GM12878 (cell line): ENCODE measurements at regions not wholly inside any gene's neighbourhood (a gene's known extent, or its start where the extent isn't known, plus 50 kb on each side); places are given as distances from the start of the nearest gene placed in this dataset.
A peak's percentile ranks its signal among the peaks of the same experiment; 100 is the strongest.

Experiments used
- ATAC-seq: fragments of 200-7000 bp; cut with Tn5 transposase; 3 replicates; pipeline ENCODE4 v1.9.1; 2020; ENCODE audit warnings: mild to moderate bottlenecking, moderate library complexity
- BruUV-seq: library from RNA; stranded (reverse); fragments of 400-500 nt; replicated peaks from 2 replicates; lab custom pipeline; 2021; lab: Mats Ljungman, UMichigan
- CTCF ChIA-PET: fragments of 300-600 bp; sonication (Branson Sonifier 250); formaldehyde crosslinking; extraction: SDS; loops from one replicate; lab custom pipeline; 2021; ENCODE audit warnings: inconsistent platforms; lab: Yijun Ruan, JAX
- POLR2A ChIA-PET: fragments of 350-600 bp; formaldehyde crosslinking; extraction: SDS; loops from one replicate; lab custom pipeline; 2021; ENCODE audit warnings: inconsistent platforms; lab: Charles Lee
- RAD21 ChIA-PET: fragments of 300-600 bp; sonication (Branson Sonifier 250); formaldehyde crosslinking; loops from one replicate; lab custom pipeline; 2023; ENCODE audit warnings: antibody characterized with exemption; ENCODE audit not compliant: unreplicated experiment; lab: Charles Lee
- SMC1A ChIA-PET: fragments of 300-600 bp; sonication (Branson Sonifier 250); formaldehyde crosslinking; loops from one replicate; lab custom pipeline; 2023; ENCODE audit not compliant: unreplicated experiment, uncharacterized antibody; lab: Charles Lee
- DNase-seq: peaks from one replicate; pipeline ENCODE4 v3.0.0-alpha.2; 2011; ENCODE audit warnings: low read depth, low spot score
- FAIRE-seq: peaks from 3 replicates; lab custom pipeline; 2011; peaks lifted over from hg19 to GRCh38; lab: Jason Lieb, UNC
- H2AFZ ChIP-seq: 2 replicates; pipeline ENCODE4 v1.6.0; 2011; ENCODE audit warnings: low read depth, low read length, control low read depth; ENCODE audit not compliant: control insufficient read depth
- H3K27ac ChIP-seq: 2 replicates; pipeline ENCODE4 v1.5.1; 2011; ENCODE audit warnings: control low read depth; ENCODE audit not compliant: control insufficient read depth, insufficient read depth
- H3K27me3 ChIP-seq, 2 experiments: replicated peaks in 1 of 2; 2 replicates each; pipeline versions ENCODE4 v1.6.0 to v1.6.1; 2011; ENCODE audit warnings: low read length in 1 of 2; ENCODE audit not compliant: control insufficient read depth in 2 of 2, insufficient read depth in 2 of 2
- H3K36me3 ChIP-seq, 2 experiments: 2 replicates each; pipeline ENCODE4 v1.5.1; 2011; ENCODE audit warnings: low read length in 1 of 2; ENCODE audit not compliant: control insufficient read depth in 2 of 2, insufficient read depth in 2 of 2
- H3K4me1 ChIP-seq: 2 replicates; pipeline ENCODE4 v1.6.1; 2011; ENCODE audit warnings: mild to moderate bottlenecking, low read length, moderate library complexity, mixed read lengths; ENCODE audit not compliant: control insufficient read depth, insufficient read depth
- H3K4me2 ChIP-seq: 2 replicates; pipeline ENCODE4 v1.6.0; 2011; ENCODE audit warnings: control low read depth; ENCODE audit not compliant: control insufficient read depth, insufficient read depth
- H3K4me3 ChIP-seq: fragments of 200-600 bp; sonication (generic); 2 replicates; pipeline ENCODE4 v1.5.1; 2016
- H3K79me2 ChIP-seq: 2 replicates; pipeline ENCODE4 v1.6.0; 2011; ENCODE audit warnings: low read length; ENCODE audit not compliant: control insufficient read depth, insufficient read depth
- H3K9ac ChIP-seq: 2 replicates; pipeline ENCODE4 v1.8.0; 2011; ENCODE audit warnings: low read length, control low read depth, mixed read lengths; ENCODE audit not compliant: control insufficient read depth, insufficient read depth
- H3K9me3 ChIP-seq: replicated peaks from 3 replicates; pipeline ENCODE4 v1.5.1; 2011; ENCODE audit warnings: mild to moderate bottlenecking, low read length; ENCODE audit not compliant: control insufficient read depth, insufficient read depth
- H4K20me1 ChIP-seq: 2 replicates; pipeline ENCODE4 v1.6.0; 2011; ENCODE audit not compliant: control insufficient read depth, insufficient read depth
- JUND ChIP-seq: IDR thresholded peaks from 2 replicates; pipeline ENCODE4 v1.6.1; 2012; ENCODE audit warnings: low read depth, mild to moderate bottlenecking, low read length, improper control_type of control experiment, moderate library complexity
- NR2F1 ChIP-seq: fragments of 450-650 bp; conservative IDR thresholded peaks from 2 replicates; pipeline ENCODE4 v1.6.1; 2017; ENCODE audit warnings: mild to moderate bottlenecking
- SMAD5 ChIP-seq: IDR thresholded peaks from 2 replicates; pipeline ENCODE4 v1.6.1; 2016; ENCODE audit warnings: antibody characterized with exemption, low read depth
- TCF12 ChIP-seq: IDR thresholded peaks from 2 replicates; pipeline ENCODE4 v1.6.1; 2011; ENCODE audit warnings: low read depth, mild to moderate bottlenecking, low read length
- ZNF207 ChIP-seq: fragments of 450-650 bp; IDR thresholded peaks from 2 replicates; pipeline ENCODE4 v1.6.1; 2014; ENCODE audit warnings: antibody characterized with exemption, mild to moderate bottlenecking, borderline replicate concordance
- WGBS: methylation state at CpG from one replicate; pipeline ENCODE4 v1.1.6; 2016; ENCODE audit warnings: low lambda C conversion rate; ENCODE audit not compliant: insufficient replicate concordance, insufficient coverage; ENCODE audit errors: missing lambda C conversion rate; 5-methylcytosine and 5-hydroxymethylcytosine counted together
- in situ Hi-C: fragments of 300-500 bp; cut with MboI; formaldehyde crosslinking; loops from 9 replicates; pipeline ENCODE4 v1.14.3; 2018; ENCODE audit warnings: mixed read lengths
- intact Hi-C: fragments of 100-400 bp; cut with micrococcal nuclease; formaldehyde crosslinking; loops from one replicate; pipeline ENCODE4 v1.14.2; 2022; ENCODE audit not compliant: unreplicated experiment
- TF ChIP-seq, protein P1 (sequence below): fragments of 450-650 bp; IDR thresholded peaks from 2 replicates; pipeline ENCODE4 v1.6.1; 2017; ENCODE audit warnings: borderline replicate concordance
- TF ChIP-seq, protein P2 (sequence below): IDR thresholded peaks from 2 replicates; pipeline ENCODE4 v1.6.1; 2011; ENCODE audit warnings: borderline replicate concordance, low read depth, mild to moderate bottlenecking, moderate library complexity, low read length; ENCODE audit not compliant: insufficient read depth, poor library complexity, severe bottlenecking
- TF ChIP-seq, protein P3 (sequence below): fragments of 450-650 bp; IDR thresholded peaks from 2 replicates; pipeline ENCODE4 v1.6.1; 2017; ENCODE audit warnings: antibody characterized with exemption, mild to moderate bottlenecking, moderate library complexity
- TF ChIP-seq, protein P4 (sequence below): IDR thresholded peaks from 2 replicates; pipeline ENCODE4 v1.6.1; 2011; ENCODE audit warnings: mild to moderate bottlenecking, low read depth, low read length, moderate library complexity; ENCODE audit not compliant: insufficient replicate concordance

DNA sequence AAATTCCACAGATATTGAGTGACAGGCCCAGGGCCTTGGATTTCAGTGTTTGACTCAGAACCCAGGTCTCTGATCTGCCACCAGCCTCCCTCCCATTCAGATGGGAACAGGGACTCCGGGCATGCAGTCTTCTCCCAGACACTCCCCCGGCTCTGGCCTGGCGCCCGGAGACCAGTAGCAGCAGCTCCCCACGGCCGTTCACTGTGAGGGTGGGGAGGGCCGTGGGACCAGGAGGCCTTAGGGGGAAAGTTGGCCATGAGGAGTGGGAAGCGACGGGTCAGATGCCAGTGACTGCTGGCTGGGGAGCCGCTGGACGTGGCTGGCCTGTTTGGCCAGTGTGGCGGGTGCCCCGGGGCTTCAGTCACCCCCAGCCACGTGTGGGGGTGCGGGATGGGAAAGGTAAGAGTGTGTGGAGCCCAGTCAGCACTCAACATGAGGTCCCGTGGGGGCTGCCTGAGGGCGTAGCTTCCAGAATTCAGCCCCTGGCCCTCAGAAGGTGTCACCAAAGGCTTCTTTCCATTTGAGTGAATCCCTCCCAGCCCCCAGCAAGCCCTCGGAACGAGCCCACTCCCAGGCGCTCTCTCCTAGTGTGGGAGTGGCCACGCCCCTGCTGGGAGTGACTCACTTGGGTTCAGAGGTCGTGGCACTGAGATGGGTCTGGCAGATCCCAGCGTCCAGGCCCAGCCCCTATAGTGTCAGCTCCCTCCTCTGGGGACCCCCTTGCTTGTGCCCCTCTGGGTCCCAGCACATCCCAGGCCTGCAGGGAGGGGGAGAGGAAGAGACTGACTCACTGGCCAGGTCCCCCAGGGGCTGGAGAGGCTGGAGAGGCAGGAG, 309.4 kb downstream of the SEC14L1 start (continued):
- TF ChIP-seq, protein P1, sequence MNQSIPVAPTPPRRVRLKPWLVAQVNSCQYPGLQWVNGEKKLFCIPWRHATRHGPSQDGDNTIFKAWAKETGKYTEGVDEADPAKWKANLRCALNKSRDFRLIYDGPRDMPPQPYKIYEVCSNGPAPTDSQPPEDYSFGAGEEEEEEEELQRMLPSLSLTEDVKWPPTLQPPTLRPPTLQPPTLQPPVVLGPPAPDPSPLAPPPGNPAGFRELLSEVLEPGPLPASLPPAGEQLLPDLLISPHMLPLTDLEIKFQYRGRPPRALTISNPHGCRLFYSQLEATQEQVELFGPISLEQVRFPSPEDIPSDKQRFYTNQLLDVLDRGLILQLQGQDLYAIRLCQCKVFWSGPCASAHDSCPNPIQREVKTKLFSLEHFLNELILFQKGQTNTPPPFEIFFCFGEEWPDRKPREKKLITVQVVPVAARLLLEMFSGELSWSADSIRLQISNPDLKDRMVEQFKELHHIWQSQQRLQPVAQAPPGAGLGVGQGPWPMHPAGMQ: no peak
- TF ChIP-seq, protein P2, sequence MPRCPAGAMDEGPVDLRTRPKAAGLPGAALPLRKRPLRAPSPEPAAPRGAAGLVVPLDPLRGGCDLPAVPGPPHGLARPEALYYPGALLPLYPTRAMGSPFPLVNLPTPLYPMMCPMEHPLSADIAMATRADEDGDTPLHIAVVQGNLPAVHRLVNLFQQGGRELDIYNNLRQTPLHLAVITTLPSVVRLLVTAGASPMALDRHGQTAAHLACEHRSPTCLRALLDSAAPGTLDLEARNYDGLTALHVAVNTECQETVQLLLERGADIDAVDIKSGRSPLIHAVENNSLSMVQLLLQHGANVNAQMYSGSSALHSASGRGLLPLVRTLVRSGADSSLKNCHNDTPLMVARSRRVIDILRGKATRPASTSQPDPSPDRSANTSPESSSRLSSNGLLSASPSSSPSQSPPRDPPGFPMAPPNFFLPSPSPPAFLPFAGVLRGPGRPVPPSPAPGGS: no peak
- TF ChIP-seq ZNF207: no peak

DNA sequence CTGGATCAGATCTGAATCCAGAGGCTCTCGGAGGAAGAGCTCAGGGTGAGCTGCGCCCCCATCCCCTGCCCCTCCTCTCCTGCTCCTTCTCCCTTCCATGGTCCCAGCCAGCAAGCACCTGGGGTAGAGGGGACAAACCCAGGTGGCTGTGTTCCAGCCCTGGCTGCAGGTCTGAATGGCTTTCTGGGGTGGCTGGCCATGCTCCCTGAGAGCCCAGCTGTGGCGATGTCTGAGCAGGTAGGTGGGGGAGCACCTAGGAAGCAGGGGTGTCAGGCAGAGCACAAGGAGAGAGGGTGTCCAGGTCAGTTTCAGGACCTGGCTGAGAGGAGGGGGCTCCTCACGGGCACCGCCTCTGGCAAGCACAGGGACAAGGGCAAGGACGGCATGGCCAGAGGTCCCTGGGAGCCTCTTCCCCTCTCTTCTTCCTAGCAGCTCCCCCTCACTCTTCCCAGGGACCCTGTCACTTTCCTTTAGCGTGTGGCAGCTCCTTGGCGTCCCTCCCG, 310.0 kb downstream of the SEC14L1 start:
- no peak for DNase-seq
- RAD21 ChIA-PET: interaction anchor here (1.4 to 6.8 kb wide), 9 partner anchors 9 to 126 kb away, joined by 3 to 102 read pairs (median 16); no protein-coding TSS in a partner anchor
- in situ Hi-C loops (loop anchor here (10.0 to 25.0 kb wide), 2 partner anchors 704 to 1188 kb away; partner anchors contain the start of gene UBALD2), intact Hi-C loops (no loop called here)
- CTCF ChIA-PET: interaction anchor here (0.8 to 6.4 kb wide), 6 partner anchors 9 to 128 kb away, joined by 3 to 53 read pairs (median 4); no protein-coding TSS in a partner anchor
- WGBS: 0% methylated on average over 8 of the region's 9 CpGs
- H3K27ac ChIP-seq: peak overlapping the region; percentile 99
- H3K9ac ChIP-seq: peak overlapping the region; percentile 86
- H3K36me3 ChIP-seq: peaks cover 1 to 10% of the 10 kb centered on the region in 2 experiments; a peak in 3 of 4 replicates
- H3K4me3 ChIP-seq: peak overlapping the region; percentile 94
- SMC1A ChIA-PET: interaction anchor here (1.7 to 5.6 kb wide), 4 partner anchors 9 to 22 kb away, joined by 5 to 24 read pairs (median 12); no protein-coding TSS in a partner anchor
- POLR2A ChIA-PET: interaction anchor here (1.0 to 6.4 kb wide), 6 partner anchors 8 to 22 kb away, joined by 5 to 78 read pairs (median 16); no protein-coding TSS in a partner anchor
- H3K4me1 ChIP-seq: peaks cover 54% of the 10 kb centered on the region
- TSS peak; percentile 58 for BruUV-seq
- no peaks in the 10 kb centered on the region for H3K27me3 ChIP-seq
- H3K4me2 ChIP-seq: peak overlapping the region; percentile 98
- FAIRE-seq: no peak
- H3K79me2 ChIP-seq: peaks cover 93% of the 10 kb centered on the region
- H4K20me1 ChIP-seq: no peaks in the 10 kb centered on the region
- no peak for ATAC-seq
- no peaks in the 10 kb centered on the region for H3K9me3 ChIP-seq
- no peak overlapping the region for H2AFZ ChIP-seq
- TF ChIP-seq, protein P3, sequence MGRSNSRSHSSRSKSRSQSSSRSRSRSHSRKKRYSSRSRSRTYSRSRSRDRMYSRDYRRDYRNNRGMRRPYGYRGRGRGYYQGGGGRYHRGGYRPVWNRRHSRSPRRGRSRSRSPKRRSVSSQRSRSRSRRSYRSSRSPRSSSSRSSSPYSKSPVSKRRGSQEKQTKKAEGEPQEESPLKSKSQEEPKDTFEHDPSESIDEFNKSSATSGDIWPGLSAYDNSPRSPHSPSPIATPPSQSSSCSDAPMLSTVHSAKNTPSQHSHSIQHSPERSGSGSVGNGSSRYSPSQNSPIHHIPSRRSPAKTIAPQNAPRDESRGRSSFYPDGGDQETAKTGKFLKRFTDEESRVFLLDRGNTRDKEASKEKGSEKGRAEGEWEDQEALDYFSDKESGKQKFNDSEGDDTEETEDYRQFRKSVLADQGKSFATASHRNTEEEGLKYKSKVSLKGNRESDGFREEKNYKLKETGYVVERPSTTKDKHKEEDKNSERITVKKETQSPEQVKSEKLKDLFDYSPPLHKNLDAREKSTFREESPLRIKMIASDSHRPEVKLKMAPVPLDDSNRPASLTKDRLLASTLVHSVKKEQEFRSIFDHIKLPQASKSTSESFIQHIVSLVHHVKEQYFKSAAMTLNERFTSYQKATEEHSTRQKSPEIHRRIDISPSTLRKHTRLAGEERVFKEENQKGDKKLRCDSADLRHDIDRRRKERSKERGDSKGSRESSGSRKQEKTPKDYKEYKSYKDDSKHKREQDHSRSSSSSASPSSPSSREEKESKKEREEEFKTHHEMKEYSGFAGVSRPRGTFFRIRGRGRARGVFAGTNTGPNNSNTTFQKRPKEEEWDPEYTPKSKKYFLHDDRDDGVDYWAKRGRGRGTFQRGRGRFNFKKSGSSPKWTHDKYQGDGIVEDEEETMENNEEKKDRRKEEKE: no peak
- TF ChIP-seq JUND (no peak), NR2F1 (peak; percentile 52; the same call in 1 of the 2 replicates), SMAD5 (no peak), TCF12 (no peak)
- TF ChIP-seq, protein P4, sequence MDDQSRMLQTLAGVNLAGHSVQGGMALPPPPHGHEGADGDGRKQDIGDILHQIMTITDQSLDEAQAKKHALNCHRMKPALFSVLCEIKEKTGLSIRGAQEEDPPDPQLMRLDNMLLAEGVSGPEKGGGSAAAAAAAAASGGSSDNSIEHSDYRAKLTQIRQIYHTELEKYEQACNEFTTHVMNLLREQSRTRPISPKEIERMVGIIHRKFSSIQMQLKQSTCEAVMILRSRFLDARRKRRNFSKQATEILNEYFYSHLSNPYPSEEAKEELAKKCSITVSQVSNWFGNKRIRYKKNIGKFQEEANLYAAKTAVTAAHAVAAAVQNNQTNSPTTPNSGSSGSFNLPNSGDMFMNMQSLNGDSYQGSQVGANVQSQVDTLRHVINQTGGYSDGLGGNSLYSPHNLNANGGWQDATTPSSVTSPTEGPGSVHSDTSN: no peak
